Karpas-422 (cell line): ENCODE measurements at regions not wholly inside any gene's neighbourhood (a gene's known extent, or its start where the extent isn't known, plus 50 kb on each side); places are given as distances from the start of the nearest gene placed in this dataset.
A peak's percentile ranks its signal among the peaks of the same experiment; 100 is the strongest.

Source experiments
- DNase-seq: peaks from one replicate; pipeline ENCODE4 v3.0.0-alpha.2; 2015
- H2AFZ ChIP-seq: fragments of 200-600 bp; sonication (generic); 2 replicates; pipeline ENCODE4 v1.6.1; 2014; ENCODE audit warnings: antibody characterized with exemption, low read length, mixed read lengths
- H3K27ac ChIP-seq: fragments of 200-600 bp; sonication (generic); 2 replicates; pipeline ENCODE4 v1.5.1; 2014; ENCODE audit warnings: mild to moderate bottlenecking, low read length, moderate library complexity
- H3K27me3 ChIP-seq: fragments of 200-600 bp; sonication (generic); 2 replicates; pipeline ENCODE4 v1.6.1; 2014; ENCODE audit warnings: low read length, mixed read lengths
- H3K36me3 ChIP-seq: fragments of 200-600 bp; sonication (generic); 2 replicates; pipeline ENCODE4 v1.6.1; 2014; ENCODE audit warnings: low read length, mixed read lengths; ENCODE audit not compliant: insufficient read depth
- H3K4me1 ChIP-seq: fragments of 200-600 bp; sonication (generic); 2 replicates; pipeline ENCODE4 v1.6.1; 2014; ENCODE audit warnings: mild to moderate bottlenecking, low read length, mixed read lengths
- H3K4me2 ChIP-seq: fragments of 200-600 bp; sonication (generic); 2 replicates; pipeline ENCODE4 v1.6.1; 2014; ENCODE audit warnings: low read length, low read depth, mild to moderate bottlenecking; ENCODE audit not compliant: poor library complexity, severe bottlenecking
- H3K4me3 ChIP-seq: fragments of 200-600 bp; sonication (generic); 2 replicates; pipeline ENCODE4 v1.5.1; 2014; ENCODE audit warnings: mild to moderate bottlenecking, antibody characterized with exemption, low read length, mixed read lengths
- H3K79me2 ChIP-seq: fragments of 200-600 bp; sonication (generic); 2 replicates; pipeline ENCODE4 v1.6.1; 2014; ENCODE audit warnings: mild to moderate bottlenecking, low read length, mixed read lengths
- H3K9ac ChIP-seq: fragments of 200-600 bp; sonication (generic); 2 replicates; pipeline ENCODE4 v1.6.0; 2014; ENCODE audit warnings: low read length
- H3K9me2 ChIP-seq: fragments of 200-600 bp; sonication (generic), shearing (Covaris generic); replicated peaks from 2 replicates; pipeline ENCODE4 v1.6.0; 2014; ENCODE audit warnings: mild to moderate bottlenecking, low read length, moderate library complexity; ENCODE audit not compliant: insufficient read depth
- H3K9me3 ChIP-seq: fragments of 300-700, 200-600 bp; sonication (generic); 2 replicates; pipeline ENCODE4 v1.6.1; 2014; ENCODE audit warnings: low read length, mixed read lengths
- H4K20me1 ChIP-seq: fragments of 200-600 bp; sonication (generic); 2 replicates; pipeline ENCODE4 v1.6.1; 2014; ENCODE audit warnings: mild to moderate bottlenecking, antibody characterized with exemption, low read length, low read depth; ENCODE audit not compliant: insufficient read depth

DNA sequence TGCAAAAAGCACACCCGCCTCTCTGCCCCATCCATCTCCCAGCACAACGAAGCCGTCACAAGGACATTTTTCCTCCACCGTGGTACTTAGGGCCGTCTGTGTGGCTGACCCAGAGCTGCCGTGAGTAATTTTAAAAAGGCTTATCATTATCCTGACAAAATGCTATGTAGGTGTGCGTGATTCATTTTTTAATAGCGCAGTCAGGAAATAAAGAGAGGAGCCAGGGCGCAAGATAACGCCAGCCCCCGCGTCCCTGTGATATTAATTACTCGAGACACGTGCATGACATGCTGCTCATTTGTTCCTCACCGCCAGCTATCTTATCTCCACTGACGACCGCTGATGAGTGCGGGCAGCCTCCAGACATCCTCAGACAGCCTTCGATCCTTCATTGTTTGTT is 332.7 kb upstream of the PFKP start:
- no peaks in the 10 kb centered on the region for H3K9me3 ChIP-seq
- DNase-seq, result no peak
- no peaks in the 10 kb centered on the region for H3K27me3 ChIP-seq
- no peak overlapping the region for H2AFZ ChIP-seq
- H3K36me3 ChIP-seq, result no peaks in the 10 kb centered on the region
- H3K4me1 ChIP-seq, result peaks cover 6% of the 10 kb centered on the region
- H3K9ac ChIP-seq, result no peak overlapping the region
- H3K4me3 ChIP-seq, result no peak overlapping the region
- no peaks in the 10 kb centered on the region for H4K20me1 ChIP-seq
- H3K9me2 ChIP-seq, result no peaks in the 10 kb centered on the region
- H3K79me2 ChIP-seq, result no peaks in the 10 kb centered on the region
- H3K27ac ChIP-seq, result no peak overlapping the region
- no peak overlapping the region for H3K4me2 ChIP-seq

DNA sequence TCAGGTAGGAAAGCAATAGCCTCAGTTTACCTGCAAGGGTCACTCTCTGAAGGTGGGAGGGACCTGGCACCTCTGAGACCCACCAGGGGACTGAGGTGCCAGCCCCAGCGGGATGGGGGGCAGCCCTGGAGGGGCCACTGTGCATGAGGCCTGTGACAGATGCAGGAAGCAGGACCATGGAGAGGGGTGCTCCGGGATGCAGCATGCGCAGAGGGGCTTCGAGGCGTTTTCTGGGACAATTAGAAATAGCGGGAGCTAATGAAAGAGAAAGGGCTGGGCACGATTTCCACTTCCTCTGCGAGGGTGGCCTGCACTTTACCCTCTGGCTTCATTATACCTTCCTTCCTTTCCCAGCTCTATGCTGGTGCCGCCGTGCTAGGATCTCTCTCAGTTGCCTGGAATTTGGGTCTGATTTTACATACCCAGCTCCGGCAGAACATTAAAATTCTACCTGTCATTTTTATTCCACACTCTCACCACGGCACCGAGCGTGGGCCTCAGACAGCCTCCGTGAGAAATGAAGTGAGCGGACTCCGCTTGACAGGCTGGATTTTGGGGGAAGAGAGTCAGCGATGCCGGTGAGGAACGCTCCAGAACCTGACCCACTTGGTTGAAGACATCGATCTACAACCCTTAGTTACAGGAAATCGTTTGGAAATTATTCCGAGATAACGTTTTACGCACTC is 333.9 kb upstream of the PFKP start:
- Histone ChIP-seq H3K4me2 (no peak overlapping the region), H3K4me1 (peaks cover 16% of the 10 kb centered on the region), H4K20me1 (no peaks in the 10 kb centered on the region), H3K9me3 (no peaks in the 10 kb centered on the region), H3K36me3 (no peaks in the 10 kb centered on the region), H2AFZ (no peak overlapping the region), H3K4me3 (no peak overlapping the region), H3K79me2 (no peaks in the 10 kb centered on the region), H3K9me2 (no peaks in the 10 kb centered on the region), H3K27ac (no peak overlapping the region), H3K27me3 (no peaks in the 10 kb centered on the region), H3K9ac (no peak overlapping the region)
- DNase-seq, result no peak

DNA sequence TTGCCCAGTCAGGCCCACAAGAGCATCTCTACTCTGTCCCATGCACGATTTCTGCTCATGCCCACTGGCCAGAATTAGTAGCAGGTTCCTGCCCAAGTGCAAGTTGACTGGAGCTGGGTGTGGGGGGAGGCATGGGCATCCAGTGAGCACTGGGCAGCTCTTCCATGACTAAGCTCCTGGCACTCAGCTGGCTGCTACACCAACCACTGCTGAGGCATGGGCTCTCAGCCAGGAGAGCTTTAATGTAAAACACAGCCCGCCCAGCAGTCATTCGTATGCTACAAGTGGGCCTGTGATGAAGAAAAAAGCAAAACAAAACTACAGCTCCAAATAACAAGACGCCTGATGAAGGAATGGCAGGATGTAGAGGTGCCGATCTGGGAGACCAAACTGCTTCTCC is 335.4 kb upstream of the PFKP start:
- Histone ChIP-seq H4K20me1 (no peaks in the 10 kb centered on the region), H3K27ac (no peak overlapping the region), H3K9me2 (no peaks in the 10 kb centered on the region), H3K9ac (no peak overlapping the region), H3K27me3 (no peaks in the 10 kb centered on the region), H2AFZ (no peak overlapping the region), H3K4me1 (peaks cover 16% of the 10 kb centered on the region), H3K4me2 (no peak overlapping the region), H3K36me3 (no peaks in the 10 kb centered on the region), H3K4me3 (no peak overlapping the region), H3K9me3 (no peaks in the 10 kb centered on the region), H3K79me2 (no peaks in the 10 kb centered on the region)
- DNase-seq, result no peak

GRCh38 chr10:2729197-2729596 is 338.2 kb upstream of the PFKP start:
- Histone ChIP-seq H3K4me1 (peaks cover 16% of the 10 kb centered on the region), H2AFZ (no peak overlapping the region), H3K79me2 (no peaks in the 10 kb centered on the region), H3K27ac (no peak overlapping the region), H3K4me3 (no peak overlapping the region), H3K27me3 (no peaks in the 10 kb centered on the region), H3K9ac (no peak overlapping the region), H3K9me3 (no peaks in the 10 kb centered on the region), H4K20me1 (no peaks in the 10 kb centered on the region), H3K9me2 (no peaks in the 10 kb centered on the region), H3K36me3 (no peaks in the 10 kb centered on the region), H3K4me2 (no peak overlapping the region)
- DNase-seq, result no peak

DNA sequence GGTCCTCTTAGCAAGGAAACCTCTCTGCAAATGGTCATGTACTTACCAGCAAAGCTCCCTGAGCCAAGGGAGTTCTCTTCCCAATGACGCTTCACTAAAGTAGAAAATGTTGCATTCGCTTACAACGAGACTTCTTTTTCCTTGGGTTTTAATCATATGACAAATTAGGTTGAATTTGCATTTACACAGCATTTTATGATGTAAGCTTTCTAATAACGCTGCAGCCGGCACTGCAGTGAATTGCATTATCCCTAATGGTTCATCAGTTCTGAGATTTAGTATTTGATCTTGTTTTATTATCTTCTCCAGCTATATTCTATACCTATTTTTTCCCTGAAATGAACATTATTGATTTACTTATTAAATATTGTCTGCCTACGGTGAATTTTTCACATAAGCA is 339.3 kb upstream of the PFKP start:
- H3K27ac ChIP-seq, result no peak overlapping the region
- H4K20me1 ChIP-seq, result no peaks in the 10 kb centered on the region
- H3K9me2 ChIP-seq, result no peaks in the 10 kb centered on the region
- no peak for DNase-seq
- no peaks in the 10 kb centered on the region for H3K9me3 ChIP-seq
- peaks cover 16% of the 10 kb centered on the region for H3K4me1 ChIP-seq
- no peaks in the 10 kb centered on the region for H3K36me3 ChIP-seq
- H2AFZ ChIP-seq, result no peak overlapping the region
- no peak overlapping the region for H3K9ac ChIP-seq
- H3K79me2 ChIP-seq, result no peaks in the 10 kb centered on the region
- H3K27me3 ChIP-seq, result no peaks in the 10 kb centered on the region
- H3K4me3 ChIP-seq, result no peak overlapping the region
- no peak overlapping the region for H3K4me2 ChIP-seq

- Histone ChIP-seq H3K36me3 (no peaks in the 10 kb centered on the region), H3K9ac (no peak overlapping the region), H3K4me3 (no peak overlapping the region), H3K27ac (no peak overlapping the region), H3K9me2 (no peaks in the 10 kb centered on the region), H3K27me3 (peaks cover 2% of the 10 kb centered on the region; the same call in 1 of the 2 replicates), H3K79me2 (no peaks in the 10 kb centered on the region), H3K4me1 (peaks cover 23% of the 10 kb centered on the region), H3K4me2 (no peak overlapping the region), H2AFZ (no peak overlapping the region), H4K20me1 (no peaks in the 10 kb centered on the region), H3K9me3 (peaks cover under 1% of the 10 kb centered on the region; the same call in 1 of the 2 replicates)
- DNase-seq, result no peak
Measured at GRCh38 chr10:2716596-2716995, 350.8 kb upstream of the PFKP start.

- no peaks in the 10 kb centered on the region for H3K9me2 ChIP-seq
- peaks cover 18% of the 10 kb centered on the region for H3K4me1 ChIP-seq
- no peaks in the 10 kb centered on the region for H4K20me1 ChIP-seq
- no peak for DNase-seq
- no peak overlapping the region for H3K4me2 ChIP-seq
- H3K79me2 ChIP-seq, result no peaks in the 10 kb centered on the region
- H3K4me3 ChIP-seq, result no peak overlapping the region
- H3K36me3 ChIP-seq, result no peaks in the 10 kb centered on the region; the same call in 1 of the 2 replicates
- H3K9me3 ChIP-seq, result peaks cover 8% of the 10 kb centered on the region; the same call in 1 of the 2 replicates
- no peak overlapping the region for H2AFZ ChIP-seq
- no peak overlapping the region for H3K27ac ChIP-seq
- H3K9ac ChIP-seq, result no peak overlapping the region
- no peaks in the 10 kb centered on the region for H3K27me3 ChIP-seq
Measured at GRCh38 chr10:2714597-2714996, 352.8 kb upstream of the PFKP start.

GRCh38 chr10:2703953-2704352 is 363.4 kb upstream of the PFKP start:
- Histone ChIP-seq H3K9me3 (no peaks in the 10 kb centered on the region), H3K79me2 (no peaks in the 10 kb centered on the region), H3K9me2 (no peaks in the 10 kb centered on the region), H2AFZ (no peak overlapping the region), H3K4me2 (peak overlapping the region; percentile 38), H3K27ac (no peak overlapping the region), H3K4me1 (peaks cover 58% of the 10 kb centered on the region), H3K36me3 (no peaks in the 10 kb centered on the region), H3K27me3 (no peaks in the 10 kb centered on the region), H4K20me1 (no peaks in the 10 kb centered on the region), H3K9ac (no peak overlapping the region), H3K4me3 (no peak overlapping the region)
- no peak for DNase-seq
